GM21786 (cell line): ENCODE measurements at regions not wholly inside any gene's neighbourhood (a gene's known extent, or its start where the extent isn't known, plus 50 kb on each side); places are given as distances from the start of the nearest gene placed in this dataset.
"Not testable (repeated sequence)": the region's sequence is repeated elsewhere in the genome, so short reads cannot be mapped to it uniquely, and the experiment has no call there.

Experiments used
- ATAC-seq: cut with Tn5 transposase; IDR thresholded peaks from one replicate; pipeline ENCODE4 v1.9.1; 2021; ENCODE audit not compliant: unreplicated experiment

DNA sequence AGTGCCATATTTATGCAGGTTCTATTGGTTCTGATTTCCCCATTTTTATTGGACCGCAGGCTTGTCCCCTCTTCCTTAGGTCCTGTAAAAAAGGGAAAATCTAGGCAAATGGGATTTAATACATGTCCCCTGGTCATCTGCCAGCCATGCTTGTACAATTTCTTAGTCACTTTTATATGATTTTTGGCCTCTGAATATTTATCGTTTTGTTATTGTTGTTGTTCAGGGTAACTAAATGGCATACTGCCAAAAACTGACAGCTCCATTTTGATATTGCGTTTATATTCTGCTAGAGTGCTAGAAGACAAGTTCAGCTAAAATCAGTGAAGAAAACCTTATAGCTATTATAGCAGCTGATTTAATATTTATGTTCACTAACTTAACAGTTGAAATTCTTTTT lies 770.2 kb upstream of the FAM174A start:
- no peak for ATAC-seq

DNA sequence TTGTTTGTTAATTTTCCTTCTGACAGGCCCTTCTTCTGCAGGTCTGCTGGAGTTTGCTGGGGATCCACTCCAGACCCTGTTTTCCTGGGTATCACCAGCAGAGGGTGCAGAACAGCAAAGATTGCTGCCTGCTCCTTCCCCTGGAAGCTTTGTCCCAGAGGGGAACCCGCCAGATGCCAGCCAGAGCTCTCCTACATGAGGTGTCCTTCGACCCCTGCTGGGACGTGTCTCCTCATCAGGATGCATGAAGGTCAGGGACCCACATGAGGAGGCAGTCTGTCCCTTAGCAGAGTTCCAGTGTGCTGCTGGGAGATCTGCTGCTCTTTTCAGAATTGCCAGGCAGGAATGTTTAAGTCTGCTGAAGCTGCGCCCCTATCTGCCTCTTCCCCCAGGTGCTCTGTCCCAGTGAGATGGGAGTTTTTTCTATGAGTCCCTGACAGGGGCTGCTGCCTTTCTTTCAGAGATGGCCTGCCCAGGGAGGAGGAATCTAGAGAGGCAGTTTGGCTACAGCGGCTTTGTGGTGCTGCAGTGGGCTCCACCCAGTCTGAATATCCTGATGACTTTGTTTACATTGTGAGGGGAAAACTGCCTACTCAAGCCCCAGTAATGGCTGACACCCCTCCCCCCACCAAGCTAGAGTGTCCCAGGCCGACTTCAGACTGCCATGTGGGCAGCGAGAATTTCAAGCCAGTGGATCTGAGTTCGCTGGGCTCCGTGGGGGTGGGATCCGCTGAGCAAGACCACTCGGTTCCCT lies 772.0 kb upstream of the FAM174A start:
- ATAC-seq: no peak

DNA sequence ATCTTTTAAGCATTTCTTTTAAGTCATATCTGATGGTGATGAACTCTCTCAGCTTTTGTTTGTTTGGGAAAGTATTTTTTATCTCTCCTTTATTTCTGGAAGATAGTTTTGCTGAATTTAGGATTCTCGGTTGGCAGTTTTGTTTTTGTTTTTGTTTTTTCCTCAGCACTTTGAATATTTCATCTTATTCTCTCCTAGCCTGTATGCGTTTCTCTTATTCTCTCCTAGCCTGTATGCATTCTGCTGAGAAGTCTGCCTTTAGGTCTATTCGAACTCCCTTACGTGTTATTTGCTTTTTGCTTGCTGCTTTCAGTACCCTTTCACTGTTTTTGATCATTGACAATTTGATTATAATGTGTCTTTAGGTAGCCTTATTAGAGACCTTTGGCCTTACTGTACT lies 787.8 kb upstream of the FAM174A start:
- no peak for ATAC-seq

DNA sequence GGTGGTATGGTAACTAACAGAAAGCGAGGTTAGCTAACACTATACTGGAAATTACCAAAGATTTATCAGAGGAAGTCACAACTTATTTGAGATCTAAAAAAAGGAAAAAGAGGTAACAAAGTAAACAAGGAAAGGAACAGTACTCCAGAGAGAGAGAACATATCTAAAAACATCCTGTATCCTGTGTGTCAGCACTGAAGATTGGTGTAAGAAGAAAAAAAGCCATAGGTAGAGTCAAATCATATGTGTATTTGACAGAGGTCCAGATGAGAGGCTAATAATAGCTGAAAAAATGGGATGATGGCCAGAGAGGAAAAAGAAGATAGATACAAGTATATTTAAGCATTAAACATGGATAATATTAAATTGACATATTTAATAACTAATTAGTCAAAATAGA lies 802.0 kb upstream of the FAM174A start:
- ATAC-seq: not testable (repeated sequence)

DNA sequence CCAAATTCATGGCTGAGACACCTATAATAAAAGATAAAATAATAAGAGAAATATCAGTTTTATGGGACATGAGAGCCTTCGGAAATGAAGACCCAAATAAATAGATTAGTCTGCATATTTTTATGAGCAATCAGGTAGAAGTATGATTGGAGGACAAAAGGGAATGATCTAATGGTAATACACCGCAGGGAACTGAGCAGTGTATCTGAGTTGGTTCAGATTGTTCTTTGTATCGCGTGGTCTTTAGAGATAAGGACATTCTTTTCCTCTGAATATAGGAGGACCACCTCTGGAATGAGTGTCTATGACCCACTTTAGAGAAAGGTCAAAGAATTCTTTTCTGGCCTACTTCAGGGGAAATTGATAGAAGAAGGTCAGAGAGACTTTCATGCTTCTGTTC lies 801.8 kb upstream of the CHD1 start:
- not testable (repeated sequence) for ATAC-seq

DNA sequence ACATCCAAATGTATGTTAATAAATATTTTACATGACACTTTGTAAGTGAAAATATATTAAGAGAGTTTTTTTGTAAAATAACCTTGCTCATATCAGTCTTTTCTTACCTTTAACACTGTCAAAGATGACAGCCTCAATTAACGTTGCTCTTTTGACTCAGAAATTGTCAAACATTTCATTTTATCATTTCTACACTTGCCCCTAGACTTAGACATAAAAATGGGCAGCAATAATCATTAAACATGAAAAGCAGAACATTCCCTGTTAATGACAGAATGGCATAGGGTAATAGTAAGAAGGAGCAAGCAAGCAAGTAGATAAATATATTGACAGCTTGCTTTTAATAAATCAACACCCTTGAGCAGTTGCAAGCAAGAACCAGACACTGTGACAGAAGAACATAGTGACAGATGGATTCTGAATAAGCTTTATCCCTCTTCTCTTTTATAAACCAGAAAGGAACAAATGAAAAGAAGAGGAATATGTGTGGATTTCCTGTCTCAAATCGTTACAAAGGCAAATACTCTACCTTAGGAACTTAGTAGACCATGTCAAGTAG lies 796.0 kb upstream of the CHD1 start:
- ATAC-seq: no peak

DNA sequence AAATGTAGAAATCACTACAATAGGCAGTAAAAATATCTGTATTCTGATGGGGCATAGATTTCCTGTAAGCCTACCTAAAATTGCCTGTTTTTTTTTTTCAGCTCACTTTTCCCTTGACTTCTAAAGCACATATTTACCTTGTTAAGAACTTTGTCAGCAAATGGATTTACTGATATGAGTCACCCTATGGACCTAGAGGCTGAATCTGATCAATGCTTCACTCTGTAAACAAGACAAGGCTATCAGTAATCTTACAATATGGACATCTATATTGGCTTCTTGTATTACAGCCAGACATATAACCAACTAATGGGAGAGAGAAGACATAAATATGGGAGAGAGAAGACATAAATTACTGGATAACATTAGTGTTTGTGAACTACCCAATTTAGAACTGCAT lies 792.7 kb upstream of the CHD1 start:
- no peak for ATAC-seq

DNA sequence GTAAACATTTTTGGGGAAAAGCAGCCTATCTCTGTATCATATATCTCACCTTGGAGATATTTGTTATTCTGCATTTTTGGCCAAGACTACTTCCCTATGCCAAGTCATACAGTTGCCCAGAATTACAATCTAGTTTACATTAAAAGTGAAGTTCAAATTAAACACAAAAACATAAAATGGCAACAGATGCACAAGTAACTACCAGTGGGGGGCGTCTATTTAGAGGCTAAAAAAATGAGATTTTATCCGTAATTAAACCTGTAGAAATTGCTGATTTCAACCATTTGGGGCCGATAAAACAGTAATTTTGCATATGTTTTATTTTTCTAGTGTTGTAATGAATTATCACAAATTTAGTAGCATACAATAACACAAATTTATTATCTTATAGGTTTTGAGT lies 787.1 kb upstream of the CHD1 start:
- ATAC-seq: no peak

DNA sequence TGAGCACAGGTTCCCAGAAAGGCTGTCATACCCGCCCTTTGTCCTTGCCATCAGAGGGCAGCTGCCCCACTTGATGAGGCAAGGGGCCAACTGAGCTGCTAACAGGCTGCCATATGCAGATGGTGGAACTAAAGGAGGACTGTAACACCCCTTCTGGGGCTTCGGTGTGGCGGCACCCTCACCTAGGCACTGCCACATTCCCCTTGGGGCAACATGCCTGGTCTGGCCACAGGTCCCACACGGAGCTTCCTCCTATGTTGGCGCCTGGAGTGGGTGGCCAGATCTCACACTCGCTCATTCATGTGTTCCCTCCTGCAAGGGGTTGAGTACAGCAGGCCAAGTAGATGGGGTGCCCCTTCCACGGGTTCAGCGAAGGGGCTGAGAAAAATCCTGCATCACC lies 777.4 kb upstream of the CHD1 start:
- ATAC-seq: no peak

DNA sequence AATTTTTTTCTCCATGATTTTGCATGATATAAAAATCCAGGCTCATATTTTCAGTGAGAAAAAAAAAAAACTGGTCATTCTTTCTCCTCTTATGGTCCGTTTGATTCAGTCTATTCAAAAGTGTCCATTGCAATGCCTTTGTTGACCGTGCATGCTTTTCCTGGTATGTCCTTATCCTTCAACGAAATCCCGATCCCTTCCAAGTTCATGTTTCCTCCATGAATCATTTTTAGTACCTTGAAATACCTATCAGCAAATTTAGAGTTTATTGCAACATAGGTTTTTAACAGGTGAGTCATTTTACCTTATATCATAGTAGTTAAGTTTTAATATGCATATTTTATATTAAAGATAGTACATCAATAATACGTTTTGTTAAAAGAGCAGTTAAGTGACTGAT lies 773.8 kb upstream of the CHD1 start:
- no peak for ATAC-seq

DNA sequence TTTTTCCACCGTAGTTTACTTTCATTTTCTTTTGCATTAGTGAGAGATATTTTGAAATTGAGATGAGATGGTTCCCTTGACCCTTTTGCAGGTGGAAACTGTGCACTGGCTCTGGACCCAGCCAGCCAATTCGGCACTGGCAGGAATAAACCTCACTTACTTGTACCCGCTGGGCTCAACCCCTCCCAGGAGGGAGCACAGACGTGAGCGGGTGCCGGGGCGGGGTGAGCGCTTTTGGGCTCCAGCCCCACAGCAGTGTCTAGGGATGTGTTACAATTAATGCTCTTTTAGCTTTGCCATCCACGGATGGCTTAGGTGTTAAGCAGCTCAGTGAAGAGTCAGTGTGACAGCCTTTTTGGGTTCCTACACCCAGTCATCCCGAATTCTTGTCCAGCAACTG lies 766.1 kb upstream of the CHD1 start:
- ATAC-seq: no peak

DNA sequence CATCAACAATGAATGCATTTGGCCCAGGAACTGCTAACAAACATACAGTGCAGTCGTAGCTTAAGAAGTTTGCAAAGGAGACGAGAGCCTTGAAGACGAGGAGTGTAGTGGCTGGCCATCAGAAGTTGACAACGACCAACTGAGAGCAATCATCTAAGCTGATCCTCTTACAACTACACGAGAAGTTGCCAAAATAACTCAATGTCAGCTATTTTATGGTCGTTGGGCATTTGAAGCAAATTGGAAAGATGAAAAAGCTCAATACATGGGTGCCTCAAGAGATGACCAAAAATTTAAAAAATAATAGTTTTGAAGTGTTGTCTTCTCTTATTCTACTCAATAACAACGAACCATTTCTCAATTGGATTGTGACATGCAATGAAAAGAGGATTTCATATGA lies 757.7 kb upstream of the CHD1 start:
- ATAC-seq: no peak

DNA sequence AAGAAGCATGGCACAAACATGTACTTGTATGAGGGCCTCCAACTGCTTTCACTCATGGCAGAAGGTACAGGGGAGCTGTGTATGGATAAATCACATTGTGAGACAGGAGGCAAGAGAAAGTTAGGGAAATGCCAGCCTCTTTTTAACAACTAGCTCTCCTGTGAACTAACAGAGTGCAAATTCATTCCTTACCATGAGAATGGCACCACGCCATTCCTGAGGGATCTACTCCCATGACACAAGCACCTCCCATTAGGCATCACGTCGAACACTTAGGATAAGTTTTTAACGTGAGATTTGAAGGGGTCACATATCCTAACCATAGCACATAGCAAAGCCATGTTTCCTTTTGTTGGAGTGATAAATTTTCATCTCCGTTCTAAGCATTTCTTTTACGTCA lies 747.2 kb upstream of the CHD1 start:
- ATAC-seq: no peak

DNA sequence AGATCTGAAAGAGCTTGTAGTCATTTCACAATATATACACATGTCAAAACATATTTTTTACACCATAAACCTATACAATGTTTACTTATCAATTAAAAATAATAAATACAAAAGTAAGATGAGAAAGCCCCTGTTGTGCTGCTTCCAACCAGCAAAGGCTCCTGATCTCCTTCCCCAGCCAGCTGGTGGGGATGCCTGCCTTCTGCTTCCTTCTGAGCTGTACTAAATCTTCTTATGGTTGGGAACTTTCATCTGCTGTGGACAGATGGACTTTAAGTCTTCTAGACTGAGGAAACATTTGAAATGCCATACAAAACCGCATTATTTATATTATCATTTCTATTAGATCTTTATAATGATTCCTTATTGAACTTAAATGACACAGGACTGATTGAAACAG lies 745.3 kb upstream of the CHD1 start:
- no peak for ATAC-seq

DNA sequence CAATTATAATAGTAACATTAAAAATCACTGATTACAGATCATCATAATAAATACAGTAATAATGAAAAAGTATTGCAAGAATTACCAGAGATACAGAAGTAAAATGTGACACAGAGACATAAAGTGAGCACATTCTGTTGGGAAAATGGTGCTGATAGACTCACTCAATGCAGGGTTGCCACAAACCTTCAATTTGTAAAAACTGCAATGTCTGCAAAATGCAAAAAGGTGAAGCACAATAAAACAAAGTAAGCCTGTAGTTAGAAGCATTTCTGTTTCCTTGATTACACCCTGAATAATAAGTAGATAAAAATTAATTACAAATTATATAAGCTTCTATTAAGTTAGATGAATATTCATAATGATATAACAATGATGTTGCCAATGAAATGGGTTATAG lies 736.2 kb upstream of the CHD1 start:
- ATAC-seq: no peak

DNA sequence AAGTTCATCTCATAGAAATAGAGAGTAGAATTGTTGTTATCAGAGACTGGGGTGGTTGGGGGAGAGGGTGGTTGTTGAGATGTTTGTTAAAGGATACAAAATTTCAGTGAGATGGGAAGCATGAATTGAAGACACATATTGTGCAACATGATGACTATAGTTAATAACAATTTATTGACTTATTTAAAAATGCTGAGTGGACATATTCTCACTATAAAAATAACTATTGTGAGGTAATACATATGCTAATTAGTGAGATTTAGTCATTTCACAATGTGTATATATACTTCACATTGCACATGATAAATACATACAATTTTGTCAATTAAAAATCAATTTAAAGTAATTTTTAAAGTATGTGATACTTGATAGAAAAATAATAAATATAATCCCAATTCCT lies 722.5 kb upstream of the CHD1 start:
- ATAC-seq: no peak

DNA sequence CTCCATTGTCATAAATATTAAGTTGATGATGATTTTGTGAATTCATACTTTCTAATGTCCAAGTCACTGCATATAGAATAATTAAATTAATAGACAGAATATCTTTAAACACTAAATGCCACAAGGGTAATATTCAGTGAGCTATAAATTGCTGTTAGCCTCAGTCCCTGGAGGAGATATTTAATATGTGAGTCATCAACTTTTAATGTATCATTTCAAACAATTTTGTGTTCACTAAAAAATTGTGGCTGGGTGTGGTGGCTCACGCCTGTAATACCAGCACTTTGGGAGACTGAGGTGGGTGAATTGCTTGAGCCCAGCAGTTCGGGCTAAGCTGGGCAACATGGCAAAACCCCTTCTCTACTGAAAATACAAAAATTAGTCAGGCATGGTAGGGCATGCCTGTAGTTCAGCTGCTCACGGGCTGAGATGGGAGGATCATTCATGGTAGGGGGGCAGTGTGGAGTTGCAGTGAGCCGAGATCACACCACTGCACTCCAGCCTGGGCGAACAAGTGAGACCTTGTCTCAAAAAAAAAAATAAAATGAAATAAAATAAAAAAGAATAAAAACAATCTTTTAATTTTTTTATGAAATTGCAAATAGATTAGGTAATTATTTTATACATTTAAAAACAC lies 717.3 kb upstream of the CHD1 start:
- ATAC-seq: no peak

DNA sequence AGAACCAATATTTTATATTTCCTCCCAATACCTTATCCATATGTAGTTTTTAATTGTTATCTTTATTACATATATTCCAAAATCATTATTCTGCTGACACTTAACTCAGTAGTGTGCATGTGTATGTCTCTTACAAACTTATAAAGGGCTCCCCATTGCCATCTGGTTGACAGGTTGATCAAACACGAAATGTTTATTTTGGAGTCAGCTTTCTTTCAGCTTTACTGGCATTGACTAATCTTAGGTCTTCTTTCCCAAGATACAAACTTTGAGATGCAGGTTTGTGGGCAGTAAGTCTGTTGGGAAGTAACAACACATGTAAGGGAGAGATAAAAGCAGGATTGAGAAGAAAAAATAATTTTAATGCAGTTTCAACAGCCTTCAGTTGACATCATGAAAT lies 716.0 kb upstream of the CHD1 start:
- no peak for ATAC-seq

DNA sequence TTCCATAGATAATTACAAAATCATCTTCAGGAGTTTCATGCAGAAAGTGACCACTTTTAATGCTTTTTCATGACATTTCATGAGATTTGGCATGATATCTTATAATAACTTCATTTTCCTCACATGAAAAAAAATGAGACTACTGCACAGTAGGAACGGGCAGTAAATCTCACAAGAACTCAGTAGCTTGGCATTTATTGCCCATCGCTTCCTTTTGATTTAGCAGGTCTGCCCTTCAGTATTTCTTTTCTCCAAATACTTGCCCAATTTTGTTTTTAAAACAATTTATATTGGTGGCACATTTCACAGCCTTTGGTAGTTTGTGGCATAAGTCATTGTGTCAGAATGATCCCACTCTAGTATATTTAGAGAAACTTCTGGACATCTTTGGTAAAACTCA lies 711.8 kb upstream of the CHD1 start:
- no peak for ATAC-seq

DNA sequence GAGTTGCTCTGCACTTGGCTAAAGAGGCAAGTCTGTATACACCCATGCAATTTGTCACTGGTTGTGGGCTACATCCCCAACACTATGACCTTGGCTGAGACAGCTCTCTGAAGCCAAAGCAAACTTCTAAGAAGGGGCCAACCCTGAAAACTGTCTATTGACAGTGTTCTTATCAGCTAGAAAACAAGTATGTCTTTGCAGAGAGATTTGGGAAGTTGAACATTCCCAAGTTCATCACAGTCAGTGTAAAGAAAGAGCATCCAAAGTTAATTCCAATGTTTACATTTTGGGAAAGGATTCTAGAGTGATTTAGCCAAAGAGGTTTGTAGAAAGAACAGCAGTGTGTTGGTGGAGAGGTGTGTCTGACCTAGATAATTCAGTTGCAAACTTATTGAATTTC lies 711.1 kb upstream of the CHD1 start:
- ATAC-seq: no peak

DNA sequence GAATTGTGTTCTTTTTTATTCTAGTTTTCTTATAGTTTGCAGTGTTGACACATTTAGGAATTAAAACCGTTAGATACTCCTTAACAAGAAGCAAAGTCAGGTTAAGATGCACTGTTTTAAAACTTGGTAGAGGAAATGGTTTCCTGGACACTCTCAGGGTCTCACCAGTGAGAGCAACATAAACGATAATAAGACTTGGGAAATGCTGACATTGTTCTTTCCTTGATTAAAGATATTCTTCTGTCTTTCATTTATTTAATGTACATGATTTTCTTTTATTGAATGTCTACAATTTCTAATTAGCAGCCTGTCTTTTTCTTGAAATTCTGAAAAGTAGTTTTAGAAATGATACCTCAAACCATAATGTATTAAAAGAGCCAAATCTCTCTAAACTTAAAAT lies 707.9 kb upstream of the CHD1 start:
- ATAC-seq: no peak

DNA sequence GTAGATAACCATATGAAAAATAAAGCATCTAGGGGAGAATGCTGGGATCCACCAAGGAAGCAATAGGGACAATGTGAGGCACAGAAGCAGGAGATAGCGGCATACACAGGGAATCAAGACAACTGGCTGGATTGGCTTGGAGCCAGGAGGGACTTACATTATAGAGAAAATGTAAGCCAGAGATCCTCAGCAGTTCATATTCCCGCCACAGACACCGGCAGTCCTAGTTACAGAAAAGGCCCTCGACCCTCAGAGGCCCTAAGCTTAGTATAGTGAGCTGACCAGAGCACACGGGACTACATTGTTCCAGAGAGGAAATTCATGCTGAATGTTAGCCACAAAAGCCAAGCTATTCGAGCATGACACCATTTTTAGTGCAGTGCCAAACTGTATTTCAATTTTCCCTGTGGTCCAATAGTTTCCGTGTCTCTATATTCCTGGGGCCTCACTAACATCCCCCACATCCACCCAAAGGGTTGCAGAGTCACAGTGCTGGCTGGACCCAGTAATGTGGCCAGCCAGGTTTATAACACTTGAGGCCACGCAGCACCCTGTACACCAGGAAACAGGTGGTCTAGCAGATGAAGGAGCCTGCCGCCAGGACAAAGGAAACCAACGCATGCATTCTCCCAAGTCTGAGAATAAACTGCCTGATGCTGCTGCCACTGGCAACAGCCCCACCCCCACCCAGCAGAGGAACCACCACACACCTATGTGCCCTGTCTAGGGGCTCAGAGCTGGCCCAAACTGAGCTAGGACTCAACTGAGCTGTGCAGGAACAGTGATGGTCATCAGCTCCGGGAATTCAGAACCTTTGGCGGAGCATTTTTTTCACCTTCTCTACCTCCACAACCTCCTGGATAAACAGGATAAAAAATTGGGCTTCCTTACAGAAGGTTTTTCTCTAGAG lies 693.2 kb upstream of the CHD1 start:
- no peak for ATAC-seq
